HG03442 (cell line): ENCODE measurements at regions not wholly inside any gene's neighbourhood (a gene's known extent, or its start where the extent isn't known, plus 50 kb on each side); places are given as distances from the start of the nearest gene placed in this dataset.

Source experiments
- ATAC-seq: cut with Tn5 transposase; IDR thresholded peaks from one replicate; pipeline ENCODE4 v1.9.1; 2021; ENCODE audit warnings: mild to moderate bottlenecking, moderate library complexity; ENCODE audit not compliant: unreplicated experiment

GRCh38 chr3:155029941-155030340, 50.2 kb upstream of the MME start:
- ATAC-seq: no peak

- no peak for ATAC-seq
Measured at GRCh38 chr3:155026999-155027591, 53.0 kb upstream of the MME start.

GRCh38 chr3:155024006-155024638, 56.0 kb upstream of the MME start:
- ATAC-seq: no peak

GRCh38 chr3:155022896-155023295, 57.2 kb upstream of the MME start:
- ATAC-seq: no peak

GRCh38 chr3:155019575-155019974, 60.5 kb upstream of the MME start:
- ATAC-seq: no peak

- no peak for ATAC-seq
Measured at GRCh38 chr3:155018621-155019330, 61.3 kb upstream of the MME start.

GRCh38 chr3:155015776-155016436, 64.2 kb upstream of the MME start:
- ATAC-seq: no peak

GRCh38 chr3:155014953-155015352, 65.2 kb upstream of the MME start:
- ATAC-seq: no peak

- no peak for ATAC-seq
Measured at GRCh38 chr3:155013427-155013826, 66.7 kb upstream of the MME start.

- ATAC-seq: no peak
Measured at GRCh38 chr3:155012584-155012983, 67.5 kb upstream of the MME start.

GRCh38 chr3:155010416-155010815, 69.7 kb upstream of the MME start:
- no peak for ATAC-seq

- no peak for ATAC-seq
Measured at GRCh38 chr3:155009217-155009616, 70.9 kb upstream of the MME start.

- ATAC-seq: no peak
Measured at GRCh38 chr3:155007729-155008128, 72.4 kb upstream of the MME start.

- ATAC-seq: no peak
Measured at GRCh38 chr3:155001289-155002010, 78.7 kb upstream of the MME start.

GRCh38 chr3:154992655-154993054, 87.5 kb upstream of the MME start:
- ATAC-seq: no peak

- ATAC-seq: no peak
Measured at GRCh38 chr3:154990543-154990942, 89.6 kb upstream of the MME start.

GRCh38 chr3:154987846-154988245, 92.3 kb upstream of the MME start:
- ATAC-seq: no peak

- ATAC-seq: no peak
Measured at GRCh38 chr3:154981664-154982063, 98.5 kb upstream of the MME start.

- ATAC-seq: no peak
Measured at GRCh38 chr3:154981201-154981600, 98.9 kb upstream of the MME start.

GRCh38 chr3:154979331-154979730, 100.8 kb upstream of the MME start:
- no peak for ATAC-seq

GRCh38 chr3:154977666-154978065, 102.5 kb upstream of the MME start:
- ATAC-seq: no peak
